HFF-Myc (cell line): ENCODE measurements at regions not wholly inside any gene's neighbourhood (a gene's known extent, or its start where the extent isn't known, plus 50 kb on each side); places are given as distances from the start of the nearest gene placed in this dataset.

ENCODE experiments used
- DNase-seq: peaks from one replicate; pipeline ENCODE4 v3.0.0-alpha.2; 2011; ENCODE audit warnings: low read depth; ENCODE audit errors: extremely low read depth
- H3K4me3 ChIP-seq: replicated peaks from 2 replicates; pipeline ENCODE4 v1.5.1; 2011; ENCODE audit warnings: low read depth, mild to moderate bottlenecking, control low read depth, low read length
- TF ChIP-seq, protein P1 (sequence below): IDR thresholded peaks from 2 replicates; pipeline ENCODE4 v1.5.1; 2012; ENCODE audit warnings: mild to moderate bottlenecking, low read depth, low read length, control low read depth; ENCODE audit errors: missing control alignments

DNA sequence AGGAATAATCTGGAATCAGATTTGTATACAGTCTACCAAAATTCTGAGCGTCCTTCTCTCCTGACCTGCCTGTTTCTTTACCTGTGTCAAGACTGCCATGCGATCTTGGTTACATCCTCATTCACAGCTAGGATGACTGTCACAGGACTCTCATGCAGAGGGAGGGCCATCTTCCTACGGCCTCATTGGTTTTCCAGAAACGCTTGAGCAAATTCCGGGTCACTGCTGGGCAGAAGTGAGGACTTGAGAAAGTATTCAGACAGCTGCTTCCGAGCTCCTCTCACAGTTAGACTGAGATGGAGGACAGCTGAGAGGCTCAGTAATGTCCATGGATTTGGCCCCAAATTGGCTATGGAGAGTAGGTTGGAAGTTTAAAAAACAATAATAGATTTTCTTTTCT, 94.2 kb downstream of the TFAP2C start:
- DNase-seq = no peak
- TF ChIP-seq, protein P1, sequence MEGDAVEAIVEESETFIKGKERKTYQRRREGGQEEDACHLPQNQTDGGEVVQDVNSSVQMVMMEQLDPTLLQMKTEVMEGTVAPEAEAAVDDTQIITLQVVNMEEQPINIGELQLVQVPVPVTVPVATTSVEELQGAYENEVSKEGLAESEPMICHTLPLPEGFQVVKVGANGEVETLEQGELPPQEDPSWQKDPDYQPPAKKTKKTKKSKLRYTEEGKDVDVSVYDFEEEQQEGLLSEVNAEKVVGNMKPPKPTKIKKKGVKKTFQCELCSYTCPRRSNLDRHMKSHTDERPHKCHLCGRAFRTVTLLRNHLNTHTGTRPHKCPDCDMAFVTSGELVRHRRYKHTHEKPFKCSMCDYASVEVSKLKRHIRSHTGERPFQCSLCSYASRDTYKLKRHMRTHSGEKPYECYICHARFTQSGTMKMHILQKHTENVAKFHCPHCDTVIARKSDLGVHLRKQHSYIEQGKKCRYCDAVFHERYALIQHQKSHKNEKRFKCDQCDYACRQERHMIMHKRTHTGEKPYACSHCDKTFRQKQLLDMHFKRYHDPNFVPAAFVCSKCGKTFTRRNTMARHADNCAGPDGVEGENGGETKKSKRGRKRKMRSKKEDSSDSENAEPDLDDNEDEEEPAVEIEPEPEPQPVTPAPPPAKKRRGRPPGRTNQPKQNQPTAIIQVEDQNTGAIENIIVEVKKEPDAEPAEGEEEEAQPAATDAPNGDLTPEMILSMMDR = no peak
- H3K4me3 ChIP-seq = no peak overlapping the region

DNA sequence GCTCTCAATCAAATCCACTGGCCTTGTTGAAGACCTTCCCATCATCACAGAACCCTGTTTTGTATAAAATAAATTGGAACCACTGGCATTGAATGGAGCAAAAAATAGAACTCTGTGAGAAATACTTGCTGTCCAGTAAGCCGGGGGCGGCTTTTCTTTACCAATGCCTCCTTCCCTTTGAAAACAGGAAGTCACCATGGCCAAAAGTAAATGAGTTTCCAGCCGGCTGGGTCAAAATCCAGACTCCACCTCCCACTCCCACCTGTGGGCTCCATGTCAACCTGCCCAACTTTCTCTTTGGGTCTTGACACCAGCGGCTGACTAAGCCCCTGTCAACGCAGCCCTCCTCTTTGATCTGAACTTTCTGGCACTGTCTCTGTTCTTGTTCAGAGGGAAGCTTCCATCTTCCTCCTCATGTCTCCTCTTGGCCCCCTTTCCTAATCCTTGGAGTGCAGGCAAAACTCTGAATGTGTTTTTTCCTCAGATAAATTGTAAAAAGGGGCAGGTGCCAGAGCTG, 95.2 kb downstream of the TFAP2C start:
- no peak for DNase-seq
- TF ChIP-seq, protein P1 = no peak
- H3K4me3 ChIP-seq = no peak overlapping the region

DNA sequence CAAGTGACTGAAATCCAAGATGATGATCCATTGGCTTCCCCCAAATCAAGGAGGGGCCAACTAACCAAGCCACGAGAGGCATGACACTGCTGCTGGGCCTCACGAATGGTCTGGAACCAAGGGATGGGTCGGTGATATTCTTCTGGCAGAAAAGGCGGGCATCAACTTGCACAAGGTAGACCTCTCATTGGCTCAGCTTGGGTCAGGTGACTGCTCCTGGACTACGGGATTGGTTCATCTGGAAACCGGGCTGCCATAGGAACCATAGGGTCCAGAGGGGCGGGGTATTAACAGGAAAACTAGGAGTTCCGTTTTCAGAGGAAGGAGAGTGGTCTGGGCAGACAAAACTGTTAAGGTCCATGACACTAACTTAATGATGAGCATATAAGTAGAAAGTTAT, 100.9 kb downstream of the TFAP2C start:
- TF ChIP-seq, protein P1 = no peak
- no peak for DNase-seq
- no peak overlapping the region for H3K4me3 ChIP-seq

DNA sequence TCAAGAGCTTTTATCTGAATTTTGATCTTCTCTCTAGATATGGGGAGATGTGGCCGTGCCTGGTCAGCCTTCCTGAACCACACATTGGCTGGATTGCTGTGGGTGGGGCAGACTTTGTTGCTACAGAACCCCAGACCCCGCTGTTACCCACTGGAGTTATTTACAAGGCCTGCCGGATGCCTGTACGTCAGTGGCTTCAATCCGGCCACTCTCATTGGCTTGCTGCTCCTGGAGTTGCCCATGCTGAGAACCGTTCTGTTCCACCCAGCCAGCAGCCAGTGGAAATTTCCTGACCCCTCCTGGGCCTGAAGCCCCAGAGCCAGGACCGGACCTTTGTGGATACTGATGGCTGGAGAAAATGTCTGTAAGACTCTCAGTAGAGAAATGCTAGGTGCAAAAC, 101.9 kb downstream of the TFAP2C start:
- DNase-seq = peak; percentile 26
- TF ChIP-seq, protein P1 = no peak

DNA sequence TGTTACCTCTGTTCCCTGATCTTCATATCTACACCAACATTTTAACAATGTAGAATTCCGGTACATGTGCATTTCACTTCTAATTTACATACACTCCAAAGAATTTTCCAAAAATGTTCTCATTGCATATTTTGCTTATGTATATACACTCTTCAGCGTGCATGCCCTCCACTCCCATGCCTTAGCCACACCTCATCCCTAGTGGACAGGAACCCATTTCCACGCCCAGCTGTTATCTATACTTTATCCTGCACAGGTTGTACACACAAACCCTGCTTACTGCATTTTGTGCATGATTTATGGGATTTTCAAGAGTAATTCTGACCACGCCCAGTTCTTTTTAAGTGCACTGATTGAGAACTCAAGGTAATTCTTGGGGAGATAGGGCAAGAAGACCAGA, 102.4 kb downstream of the TFAP2C start:
- TF ChIP-seq, protein P1 = no peak
- H3K4me3 ChIP-seq = no peak overlapping the region
- no peak for DNase-seq

More for the DNA sequence above, 101.9 kb downstream of the TFAP2C start:
- H3K4me3 ChIP-seq = no peak overlapping the region

DNA sequence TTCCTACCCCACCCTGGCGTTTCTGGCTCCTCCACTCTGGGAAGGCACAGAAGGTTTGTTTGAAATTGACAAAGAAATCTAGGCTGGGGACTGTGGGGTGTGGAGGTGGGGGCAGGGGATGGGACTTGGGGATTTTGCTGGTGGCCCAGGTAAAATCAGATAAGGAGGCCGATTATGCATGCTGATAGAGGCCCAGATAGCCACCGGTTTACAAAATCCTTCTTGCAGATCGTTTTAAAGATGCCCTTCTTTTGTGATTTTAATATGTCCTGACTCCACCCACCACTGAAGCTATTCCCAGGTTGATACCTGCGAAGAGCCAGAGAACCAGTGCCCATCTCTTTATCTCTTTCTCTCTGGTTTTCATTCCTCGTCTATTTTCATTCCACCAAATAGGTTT, 104.9 kb downstream of the TFAP2C start:
- no peak overlapping the region for H3K4me3 ChIP-seq
- DNase-seq = no peak
- TF ChIP-seq, protein P1 = no peak

DNA sequence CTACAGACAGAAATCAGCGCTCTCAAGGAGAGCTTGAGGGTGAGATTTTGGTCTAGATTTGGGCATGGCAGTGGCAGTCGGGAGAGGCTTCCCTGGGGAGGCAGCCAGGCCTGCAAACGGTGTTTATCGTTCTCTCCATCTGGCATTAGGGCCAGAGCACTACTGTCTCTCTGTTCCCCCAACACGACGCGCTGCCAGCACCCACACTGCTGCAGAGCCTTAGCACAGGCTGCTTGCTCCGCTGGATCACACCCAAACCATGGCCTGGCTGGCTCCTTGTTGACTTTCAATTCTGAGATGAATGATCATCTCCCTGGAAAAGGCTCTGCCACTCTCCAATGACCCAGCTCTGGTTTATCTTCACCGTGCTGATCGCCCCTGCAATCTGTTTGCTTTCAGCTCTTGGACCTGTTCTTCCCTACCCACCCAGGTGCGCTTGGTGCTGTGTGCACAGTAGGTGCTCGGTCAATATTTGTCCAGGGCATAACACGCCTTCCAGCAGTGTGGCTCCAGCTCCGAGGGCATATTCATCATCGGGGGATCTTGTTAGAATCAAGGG, 106.1 kb downstream of the TFAP2C start:
- TF ChIP-seq, protein P1 = no peak
- DNase-seq = no peak
- no peak overlapping the region for H3K4me3 ChIP-seq
